ENCODE measurements at regions not wholly inside any gene's neighbourhood (a gene's known extent, or its start where the extent isn't known, plus 50 kb on each side); places are given as distances from the start of the nearest gene placed in this dataset.

DNA sequence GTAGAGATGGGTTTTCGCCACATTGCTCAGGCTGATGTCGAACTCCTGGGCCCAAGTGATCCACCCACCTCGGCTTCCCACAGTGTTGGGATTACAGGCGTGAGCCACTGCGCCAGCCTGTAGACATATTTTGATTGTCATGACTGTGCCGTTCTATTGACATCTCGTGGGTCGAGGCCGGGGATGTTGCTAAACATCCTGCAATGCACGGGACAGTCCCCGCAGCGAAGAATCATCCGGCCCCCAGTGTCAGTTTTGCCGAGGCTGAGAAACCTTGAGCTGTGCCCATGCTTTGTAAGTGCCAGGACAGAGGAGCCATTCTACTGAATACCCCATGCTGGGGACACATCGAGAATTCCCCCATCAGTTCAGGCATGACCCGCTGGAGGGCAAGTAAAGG lies 69.1 kb upstream of the GSE1 start:
- DNase-seq (ENCODE audit: low spot score): no peak
- no peak for TF ChIP-seq CTCF (IDR thresholded peaks at IDR 0.05; ENCODE audit: extremely low read depth, insufficient read depth, missing control alignments)
- in situ Hi-C loops (cut with MboI; ENCODE audit: low pct_unique_long_range_greater_than_20kb, low sequenced_read_pairs, unreplicated experiment): no loop called here

- TF ChIP-seq CTCF (IDR thresholded peaks at IDR 0.05; ENCODE audit: extremely low read depth, insufficient read depth, missing control alignments): no peak
- in situ Hi-C loops (cut with MboI; ENCODE audit: low pct_unique_long_range_greater_than_20kb, low sequenced_read_pairs, unreplicated experiment): no loop called here
- no peak for DNase-seq (ENCODE audit: low spot score)
Measured at GRCh38 chr16:85544668-85545067, 68.5 kb upstream of the GSE1 start.

- TF ChIP-seq CTCF (IDR thresholded peaks at IDR 0.05; ENCODE audit: extremely low read depth, insufficient read depth, missing control alignments): no peak
- DNase-seq (ENCODE audit: low spot score): no peak
- in situ Hi-C loops (cut with MboI; ENCODE audit: low pct_unique_long_range_greater_than_20kb, low sequenced_read_pairs, unreplicated experiment): no loop called here
Measured at GRCh38 chr16:85545227-85545818, 67.8 kb upstream of the GSE1 start.

DNA sequence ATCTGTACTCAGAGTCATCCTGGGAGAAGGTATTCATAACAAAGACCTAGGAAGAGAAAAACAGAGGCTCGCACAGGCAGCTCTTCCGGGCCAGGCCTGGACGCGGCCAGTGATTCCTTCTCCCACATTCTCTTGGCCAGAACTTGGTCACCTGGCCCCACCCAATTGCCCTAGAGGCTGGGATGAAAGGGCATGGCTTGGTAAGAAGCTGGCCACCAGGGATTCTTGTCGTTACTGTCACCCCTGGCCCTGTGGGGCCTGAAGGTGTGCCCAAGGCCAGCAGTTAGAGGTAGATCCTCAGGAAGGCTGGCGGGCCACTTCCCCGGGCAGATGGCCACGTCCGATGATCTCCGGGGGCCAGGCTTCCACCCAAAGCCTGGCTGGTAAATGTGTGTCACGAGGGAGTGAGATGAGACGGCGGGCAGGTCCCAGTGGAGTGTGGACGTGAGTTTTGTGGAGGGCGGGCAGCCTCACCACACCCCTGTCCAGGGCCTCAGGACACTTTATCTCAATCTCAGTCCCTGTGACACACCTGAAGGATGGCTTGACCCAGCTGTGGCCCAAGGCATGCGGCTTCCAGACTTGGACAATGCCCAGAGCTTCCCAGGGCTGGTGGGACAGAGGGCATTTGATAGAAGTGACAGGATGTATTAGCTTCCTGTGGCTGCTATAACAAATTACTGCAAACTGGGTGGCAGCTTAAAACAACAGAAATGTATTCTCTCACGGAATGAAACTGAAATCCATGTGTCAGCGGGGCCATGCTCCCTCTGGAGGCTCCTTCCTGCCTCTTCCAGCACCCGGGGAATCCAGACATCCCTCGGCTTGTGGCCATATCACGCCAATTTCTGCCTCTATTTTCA lies 66.3 kb upstream of the GSE1 start:
- no peak for DNase-seq (ENCODE audit: low spot score)
- in situ Hi-C loops (cut with MboI; ENCODE audit: low pct_unique_long_range_greater_than_20kb, low sequenced_read_pairs, unreplicated experiment): no loop called here
- no peak for TF ChIP-seq CTCF (IDR thresholded peaks at IDR 0.05; ENCODE audit: extremely low read depth, insufficient read depth, missing control alignments)

- no peak for TF ChIP-seq CTCF (IDR thresholded peaks at IDR 0.05; ENCODE audit: extremely low read depth, insufficient read depth, missing control alignments)
- no peak for DNase-seq (ENCODE audit: low spot score)
- in situ Hi-C loops (cut with MboI; ENCODE audit: low pct_unique_long_range_greater_than_20kb, low sequenced_read_pairs, unreplicated experiment): no loop called here
Measured at GRCh38 chr16:85548375-85548774, 64.7 kb upstream of the GSE1 start.

- no peak for TF ChIP-seq CTCF (IDR thresholded peaks at IDR 0.05; ENCODE audit: extremely low read depth, insufficient read depth, missing control alignments)
- in situ Hi-C loops (cut with MboI; ENCODE audit: low pct_unique_long_range_greater_than_20kb, low sequenced_read_pairs, unreplicated experiment): loop anchor here (10.0 kb wide), 1 partner anchor 55 kb away; no protein-coding TSS in a partner anchor
- no peak for DNase-seq (ENCODE audit: low spot score)
Measured at GRCh38 chr16:85549766-85550421, 63.2 kb upstream of the GSE1 start.
